ENCODE measurements at regions not wholly inside any gene's neighbourhood (a gene's known extent, or its start where the extent isn't known, plus 50 kb on each side); places are given as distances from the start of the nearest gene placed in this dataset.
"Not testable (repeated sequence)": the region's sequence is repeated elsewhere in the genome, so short reads cannot be mapped to it uniquely, and the experiment has no call there.

GRCh38 chr12:102314821-102315220, 117.2 kb upstream of the PMCH start:
- WGBS (ENCODE audit: extremely low coverage, insufficient coverage, insufficient read length) = no CpG with 5 or more reads among the region's 2 CpGs
- Histone ChIP-seq H3K14ac (ENCODE audit: low read length) (no peak overlapping the region), H3K4me2 (ENCODE audit: low read length) (no peak overlapping the region), H3K4ac (ENCODE audit: low read depth, low read length) (no peak overlapping the region), H3K23ac (ENCODE audit: low read length) (no peak overlapping the region), H3K27me3 (ENCODE audit: insufficient read depth, low read length) (no peaks in the 10 kb centered on the region), H3K27ac (ENCODE audit: low read depth, low read length) (no peak overlapping the region), H2BK5ac (ENCODE audit: low read depth, low read length, poor library complexity) (no peak overlapping the region), H3K9ac (ENCODE audit: low read length) (no peak overlapping the region), H2AK5ac (ENCODE audit: low read length) (no peak overlapping the region), H2BK120ac (ENCODE audit: insufficient read depth, low read length, poor library complexity) (no peak overlapping the region), H4K12ac (ENCODE audit: low read depth, low read length) (no peak overlapping the region), H4K91ac (ENCODE audit: low read depth, low read length) (no peak overlapping the region), H3K4me3 (ENCODE audit: low read depth, low read length) (no peak overlapping the region), H2BK12ac (ENCODE audit: low read length) (no peak overlapping the region), H3K18ac (ENCODE audit: low read length) (no peak overlapping the region), H3K79me2 (ENCODE audit: control insufficient read depth, insufficient read depth, low read length, poor library complexity) (no peaks in the 10 kb centered on the region), H3K9me3 (ENCODE audit: insufficient read depth, low read depth, low read length) (no peaks in the 10 kb centered on the region), H3K79me1 (ENCODE audit: low read length) (no peaks in the 10 kb centered on the region), H4K8ac (ENCODE audit: low read depth, low read length) (no peak overlapping the region), H2AFZ (ENCODE audit: insufficient read depth, low read length, poor library complexity) (no peak overlapping the region), H3K4me1 (ENCODE audit: control insufficient read depth in 1 of 2, insufficient read depth in 2 of 2, low read length in 2 of 2) (no peaks in the 10 kb centered on the region), H3K36me3 (ENCODE audit: control insufficient read depth in 1 of 2, insufficient read depth in 2 of 2, low read length in 2 of 2) (no peaks in the 10 kb centered on the region)
- DNase-seq = peak; percentile 10 to 49

GRCh38 chr12:102313116-102313971, 115.7 kb upstream of the PMCH start:
- H4K91ac ChIP-seq (ENCODE audit: low read depth, low read length); H2BK12ac ChIP-seq (ENCODE audit: low read length); H3K36me3 ChIP-seq (ENCODE audit: control insufficient read depth in 1 of 2, insufficient read depth in 2 of 2, low read length in 2 of 2); H3K9ac ChIP-seq (ENCODE audit: low read length); H3K4ac ChIP-seq (ENCODE audit: low read depth, low read length); H2AK5ac ChIP-seq (ENCODE audit: low read length); H3K4me3 ChIP-seq (ENCODE audit: low read depth, low read length); H2BK120ac ChIP-seq (ENCODE audit: insufficient read depth, low read length, poor library complexity); H3K23ac ChIP-seq (ENCODE audit: low read length); H3K18ac ChIP-seq (ENCODE audit: low read length); DNase-seq; H4K12ac ChIP-seq (ENCODE audit: low read depth, low read length); H3K14ac ChIP-seq (ENCODE audit: low read length); H2BK5ac ChIP-seq (ENCODE audit: low read depth, low read length, poor library complexity); H3K4me2 ChIP-seq (ENCODE audit: low read length); H3K4me1 ChIP-seq (ENCODE audit: control insufficient read depth in 1 of 2, insufficient read depth in 2 of 2, low read length in 2 of 2); H3K79me2 ChIP-seq (ENCODE audit: control insufficient read depth, insufficient read depth, low read length, poor library complexity); H3K9me3 ChIP-seq (ENCODE audit: insufficient read depth, low read depth, low read length); H3K27me3 ChIP-seq (ENCODE audit: insufficient read depth, low read length); H4K8ac ChIP-seq (ENCODE audit: low read depth, low read length); H2AFZ ChIP-seq (ENCODE audit: insufficient read depth, low read length, poor library complexity); H3K79me1 ChIP-seq (ENCODE audit: low read length); H3K27ac ChIP-seq (ENCODE audit: low read depth, low read length): not testable (repeated sequence)
- no CpG with 5 or more reads among the region's 33 CpGs for WGBS (ENCODE audit: extremely low coverage, insufficient coverage, insufficient read length)

- Histone ChIP-seq H4K91ac (ENCODE audit: low read depth, low read length) (no peak overlapping the region), H3K4ac (ENCODE audit: low read depth, low read length) (no peak overlapping the region), H2BK5ac (ENCODE audit: low read depth, low read length, poor library complexity) (no peak overlapping the region), H3K4me3 (ENCODE audit: low read depth, low read length) (no peak overlapping the region), H4K8ac (ENCODE audit: low read depth, low read length) (no peak overlapping the region), H3K9ac (ENCODE audit: low read length) (no peak overlapping the region), H3K14ac (ENCODE audit: low read length) (no peak overlapping the region), H3K18ac (ENCODE audit: low read length) (no peak overlapping the region), H3K4me1 (ENCODE audit: control insufficient read depth in 1 of 2, insufficient read depth in 2 of 2, low read length in 2 of 2) (no peaks in the 10 kb centered on the region), H3K4me2 (ENCODE audit: low read length) (no peak overlapping the region), H4K12ac (ENCODE audit: low read depth, low read length) (no peak overlapping the region), H3K36me3 (ENCODE audit: control insufficient read depth in 1 of 2, insufficient read depth in 2 of 2, low read length in 2 of 2) (no peaks in the 10 kb centered on the region), H3K9me3 (ENCODE audit: insufficient read depth, low read depth, low read length) (no peaks in the 10 kb centered on the region), H2BK120ac (ENCODE audit: insufficient read depth, low read length, poor library complexity) (no peak overlapping the region), H3K79me2 (ENCODE audit: control insufficient read depth, insufficient read depth, low read length, poor library complexity) (no peaks in the 10 kb centered on the region), H2BK12ac (ENCODE audit: low read length) (no peak overlapping the region), H2AFZ (ENCODE audit: insufficient read depth, low read length, poor library complexity) (no peak overlapping the region), H2AK5ac (ENCODE audit: low read length) (no peak overlapping the region), H3K27me3 (ENCODE audit: insufficient read depth, low read length) (no peaks in the 10 kb centered on the region), H3K27ac (ENCODE audit: low read depth, low read length) (no peak overlapping the region), H3K23ac (ENCODE audit: low read length) (no peak overlapping the region), H3K79me1 (ENCODE audit: low read length) (no peaks in the 10 kb centered on the region)
- WGBS (ENCODE audit: extremely low coverage, insufficient coverage, insufficient read length) = no CpG with 5 or more reads among the region's 2 CpGs
- no peak for DNase-seq
Observed at GRCh38 chr12:102305486-102305885, 107.9 kb upstream of the PMCH start.

- not testable (repeated sequence) for H3K23ac ChIP-seq (ENCODE audit: low read length); H2AK5ac ChIP-seq (ENCODE audit: low read length); H3K9me3 ChIP-seq (ENCODE audit: insufficient read depth, low read depth, low read length); H3K4ac ChIP-seq (ENCODE audit: low read depth, low read length); H3K36me3 ChIP-seq (ENCODE audit: control insufficient read depth in 1 of 2, insufficient read depth in 2 of 2, low read length in 2 of 2); H2BK5ac ChIP-seq (ENCODE audit: low read depth, low read length, poor library complexity); H2BK12ac ChIP-seq (ENCODE audit: low read length); H4K12ac ChIP-seq (ENCODE audit: low read depth, low read length); H3K9ac ChIP-seq (ENCODE audit: low read length); H4K91ac ChIP-seq (ENCODE audit: low read depth, low read length); H3K4me1 ChIP-seq (ENCODE audit: control insufficient read depth in 1 of 2, insufficient read depth in 2 of 2, low read length in 2 of 2); H3K14ac ChIP-seq (ENCODE audit: low read length); H2BK120ac ChIP-seq (ENCODE audit: insufficient read depth, low read length, poor library complexity); H3K4me2 ChIP-seq (ENCODE audit: low read length); H3K27ac ChIP-seq (ENCODE audit: low read depth, low read length); H4K8ac ChIP-seq (ENCODE audit: low read depth, low read length); H3K18ac ChIP-seq (ENCODE audit: low read length); H3K79me2 ChIP-seq (ENCODE audit: control insufficient read depth, insufficient read depth, low read length, poor library complexity); H3K4me3 ChIP-seq (ENCODE audit: low read depth, low read length); DNase-seq; H3K27me3 ChIP-seq (ENCODE audit: insufficient read depth, low read length); H2AFZ ChIP-seq (ENCODE audit: insufficient read depth, low read length, poor library complexity); H3K79me1 ChIP-seq (ENCODE audit: low read length)
- no CpG with 5 or more reads among the region's 5 CpGs for WGBS (ENCODE audit: extremely low coverage, insufficient coverage, insufficient read length)
Observed at GRCh38 chr12:102304667-102305066, 107.0 kb upstream of the PMCH start.
